ENCODE measurements at regions not wholly inside any gene's neighbourhood (a gene's known extent, or its start where the extent isn't known, plus 50 kb on each side); places are given as distances from the start of the nearest gene placed in this dataset.

DNA sequence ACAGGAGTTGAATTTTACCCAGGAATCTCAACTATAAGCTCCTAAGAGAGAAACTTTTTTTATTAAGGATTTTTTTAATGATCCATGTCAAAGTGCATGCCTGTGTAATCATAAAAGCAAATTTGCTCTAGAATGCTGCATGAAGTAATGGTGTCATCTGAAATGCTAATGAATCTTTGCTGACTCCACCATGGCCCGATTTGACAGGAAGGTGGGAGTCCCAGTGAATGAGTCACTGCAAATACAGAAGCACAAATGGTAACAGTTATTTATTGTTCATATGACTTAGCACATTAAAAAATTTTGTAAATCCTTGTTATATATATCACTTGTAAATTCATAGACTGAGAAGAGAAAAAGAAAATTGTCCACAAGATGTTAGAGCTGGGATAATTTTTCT is 341.3 kb downstream of the RASEF start:
- TF ChIP-seq, protein P1, sequence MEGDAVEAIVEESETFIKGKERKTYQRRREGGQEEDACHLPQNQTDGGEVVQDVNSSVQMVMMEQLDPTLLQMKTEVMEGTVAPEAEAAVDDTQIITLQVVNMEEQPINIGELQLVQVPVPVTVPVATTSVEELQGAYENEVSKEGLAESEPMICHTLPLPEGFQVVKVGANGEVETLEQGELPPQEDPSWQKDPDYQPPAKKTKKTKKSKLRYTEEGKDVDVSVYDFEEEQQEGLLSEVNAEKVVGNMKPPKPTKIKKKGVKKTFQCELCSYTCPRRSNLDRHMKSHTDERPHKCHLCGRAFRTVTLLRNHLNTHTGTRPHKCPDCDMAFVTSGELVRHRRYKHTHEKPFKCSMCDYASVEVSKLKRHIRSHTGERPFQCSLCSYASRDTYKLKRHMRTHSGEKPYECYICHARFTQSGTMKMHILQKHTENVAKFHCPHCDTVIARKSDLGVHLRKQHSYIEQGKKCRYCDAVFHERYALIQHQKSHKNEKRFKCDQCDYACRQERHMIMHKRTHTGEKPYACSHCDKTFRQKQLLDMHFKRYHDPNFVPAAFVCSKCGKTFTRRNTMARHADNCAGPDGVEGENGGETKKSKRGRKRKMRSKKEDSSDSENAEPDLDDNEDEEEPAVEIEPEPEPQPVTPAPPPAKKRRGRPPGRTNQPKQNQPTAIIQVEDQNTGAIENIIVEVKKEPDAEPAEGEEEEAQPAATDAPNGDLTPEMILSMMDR (IDR thresholded peaks at IDR 0.05), result no peak
- TF ChIP-seq EZH2 (IDR thresholded peaks at IDR 0.05; ENCODE audit: borderline replicate concordance, insufficient read depth, low read depth, low read length, poor library complexity, severe bottlenecking), result no peak
